LoVo (cell line): ENCODE measurements at regions not wholly inside any gene's neighbourhood (a gene's known extent, or its start where the extent isn't known, plus 50 kb on each side); places are given as distances from the start of the nearest gene placed in this dataset.
"Not testable (repeated sequence)": the region's sequence is repeated elsewhere in the genome, so short reads cannot be mapped to it uniquely, and the experiment has no call there.

Experiments used
- DNase-seq: peaks from one replicate; pipeline ENCODE4 v3.0.0-alpha.2; 2016; ENCODE audit warnings: low spot score

GRCh38 chr9:82726424-82727276 lies 336.3 kb downstream of the RASEF start:
- DNase-seq = no peak

- no peak for DNase-seq
Measured at GRCh38 chr9:82729141-82729540, 333.8 kb downstream of the RASEF start.

- DNase-seq = no peak
Measured at GRCh38 chr9:82729991-82730589, 332.9 kb downstream of the RASEF start.

- no peak for DNase-seq
Measured at GRCh38 chr9:82732928-82733327, 330.0 kb downstream of the RASEF start.

- DNase-seq = no peak
Measured at GRCh38 chr9:82736126-82736525, 326.8 kb downstream of the RASEF start.

- DNase-seq = no peak
Measured at GRCh38 chr9:82736701-82737100, 326.2 kb downstream of the RASEF start.

- DNase-seq = no peak
Measured at GRCh38 chr9:82745919-82746318, 317.0 kb downstream of the RASEF start.

GRCh38 chr9:82750411-82750913 lies 312.5 kb downstream of the RASEF start:
- no peak for DNase-seq

- no peak for DNase-seq
Measured at GRCh38 chr9:82757924-82758323, 305.0 kb downstream of the RASEF start.

- no peak for DNase-seq
Measured at GRCh38 chr9:82761027-82761426, 301.9 kb downstream of the RASEF start.

- DNase-seq = no peak
Measured at GRCh38 chr9:82761956-82762355, 301.0 kb downstream of the RASEF start.

- DNase-seq = no peak
Measured at GRCh38 chr9:82763656-82764055, 299.3 kb downstream of the RASEF start.

- no peak for DNase-seq
Measured at GRCh38 chr9:82764061-82764668, 298.8 kb downstream of the RASEF start.

- DNase-seq = not testable (repeated sequence)
Measured at GRCh38 chr9:82774707-82775231, 288.2 kb downstream of the RASEF start.

GRCh38 chr9:82776508-82776907 lies 286.4 kb downstream of the RASEF start:
- no peak for DNase-seq

GRCh38 chr9:82777366-82777765 lies 285.6 kb downstream of the RASEF start:
- DNase-seq = no peak

- not testable (repeated sequence) for DNase-seq
Measured at GRCh38 chr9:82778923-82779322, 284.0 kb downstream of the RASEF start.

GRCh38 chr9:82780017-82780416 lies 282.9 kb downstream of the RASEF start:
- no peak for DNase-seq

GRCh38 chr9:82781921-82782392 lies 281.0 kb downstream of the RASEF start:
- DNase-seq = no peak

GRCh38 chr9:82783045-82783444 lies 279.9 kb downstream of the RASEF start:
- DNase-seq = no peak

GRCh38 chr9:82784589-82784988 lies 278.4 kb downstream of the RASEF start:
- DNase-seq = no peak

GRCh38 chr9:82789155-82789824 lies 273.7 kb downstream of the RASEF start:
- DNase-seq = no peak
